NOMO-1 treated with dmso at 0.1 percent for 144 hours (cell line): ENCODE measurements at regions not wholly inside any gene's neighbourhood (a gene's known extent, or its start where the extent isn't known, plus 50 kb on each side); places are given as distances from the start of the nearest gene placed in this dataset.
"Not testable (repeated sequence)": the region's sequence is repeated elsewhere in the genome, so short reads cannot be mapped to it uniquely, and the experiment has no call there.

ENCODE experiments used
- DNase-seq: peaks from one replicate; lab custom pipeline; 2025; ENCODE audit not compliant: unreplicated experiment; lab: John Stamatoyannopoulos, UW

GRCh38 chr10:78231939-78232338 lies 198.3 kb downstream of the RPS24 start:
- peak; percentile 9 for DNase-seq

- peak; percentile 21 for DNase-seq
These were observed 202.9 kb downstream of the RPS24 start for GRCh38 chr10:78236416-78237015.

- not testable (repeated sequence) for DNase-seq
These were observed 204.3 kb downstream of the RPS24 start for GRCh38 chr10:78237951-78238350.

- no peak for DNase-seq
These were observed 213.6 kb downstream of the RPS24 start for GRCh38 chr10:78247266-78247665.

GRCh38 chr10:78247821-78248220 lies 214.2 kb downstream of the RPS24 start:
- DNase-seq: no peak

- no peak for DNase-seq
These were observed 215.2 kb downstream of the RPS24 start for GRCh38 chr10:78248651-78249464.

- no peak for DNase-seq
These were observed 216.0 kb downstream of the RPS24 start for GRCh38 chr10:78249690-78250089.

- DNase-seq: peak; percentile 87
These were observed 216.8 kb downstream of the RPS24 start for GRCh38 chr10:78250313-78251015.

- DNase-seq: no peak
These were observed 217.3 kb downstream of the RPS24 start for GRCh38 chr10:78251016-78251385.

- no peak for DNase-seq
These were observed 218.6 kb downstream of the RPS24 start for GRCh38 chr10:78252286-78252685.

GRCh38 chr10:78253063-78253853 lies 219.6 kb downstream of the RPS24 start:
- no peak for DNase-seq

- no peak for DNase-seq
These were observed 220.3 kb downstream of the RPS24 start for GRCh38 chr10:78254013-78254412.

- no peak for DNase-seq
These were observed 221.6 kb downstream of the RPS24 start for GRCh38 chr10:78255214-78255613.

GRCh38 chr10:78255796-78256638 lies 222.4 kb downstream of the RPS24 start:
- DNase-seq: peak; percentile 64

GRCh38 chr10:78258323-78259030 lies 224.8 kb downstream of the RPS24 start:
- no peak for DNase-seq

- peak; percentile 30 for DNase-seq
These were observed 225.7 kb downstream of the RPS24 start for GRCh38 chr10:78259391-78259790.

- no peak for DNase-seq
These were observed 226.5 kb downstream of the RPS24 start for GRCh38 chr10:78260141-78260540.

GRCh38 chr10:78260680-78261079 lies 227.0 kb downstream of the RPS24 start:
- no peak for DNase-seq

- no peak for DNase-seq
These were observed 227.6 kb downstream of the RPS24 start for GRCh38 chr10:78261291-78261690.

GRCh38 chr10:78262860-78263259 lies 229.2 kb downstream of the RPS24 start:
- no peak for DNase-seq
